A673 (cell line): ENCODE measurements at regions not wholly inside any gene's neighbourhood (a gene's known extent, or its start where the extent isn't known, plus 50 kb on each side); places are given as distances from the start of the nearest gene placed in this dataset.

ENCODE experiments used
- BruUV-seq: library from RNA; stranded (reverse); fragments of 400-500 nt; replicated peaks from 2 replicates; lab custom pipeline; 2021; lab: Mats Ljungman, UMichigan
- CTCF ChIA-PET: fragments of 300-600 bp; sonication (Branson Sonifier 250); formaldehyde crosslinking; loops from one replicate; lab custom pipeline; 2022; ENCODE audit warnings: antibody characterized with exemption; lab: Charles Lee
- POLR2A ChIA-PET: fragments of 300-600 bp; sonication (Branson Sonifier 250); formaldehyde crosslinking; loops from one replicate; lab custom pipeline; 2022; ENCODE audit warnings: antibody characterized with exemption; ENCODE audit not compliant: low non-redundant PET; lab: Charles Lee
- DNase-seq: peaks from one replicate; pipeline ENCODE4 v3.0.0-alpha.2; 2015; ENCODE audit warnings: low spot score
- H3K27ac ChIP-seq: fragments of 200-600 bp; sonication (generic); 2 replicates; pipeline ENCODE4 v1.5.1; 2016; ENCODE audit warnings: mixed run types, low read depth, mild to moderate bottlenecking, mixed read lengths, antibody characterized with exemption, low read length; ENCODE audit not compliant: poor library complexity, severe bottlenecking
- H3K27me3 ChIP-seq: fragments of 200-600 bp; sonication (generic); replicated peaks from 2 replicates; pipeline ENCODE4 v1.6.1; 2017; ENCODE audit warnings: mixed run types, low read depth, mild to moderate bottlenecking, mixed read lengths, antibody characterized with exemption, low read length; ENCODE audit not compliant: insufficient read depth, poor library complexity
- H3K36me3 ChIP-seq: fragments of 200-600 bp; sonication (generic); 2 replicates; pipeline ENCODE4 v1.6.1; 2016; ENCODE audit warnings: mixed run types, mild to moderate bottlenecking, mixed read lengths, antibody characterized with exemption, low read length; ENCODE audit not compliant: insufficient read depth, poor library complexity, severe bottlenecking
- H3K4me1 ChIP-seq: fragments of 200-600 bp; sonication (generic); 2 replicates; pipeline ENCODE4 v1.6.1; 2017; ENCODE audit warnings: mixed run types, mild to moderate bottlenecking, mixed read lengths, antibody characterized with exemption, low read length; ENCODE audit not compliant: insufficient read depth, poor library complexity, severe bottlenecking
- H3K4me3 ChIP-seq: fragments of 200-600 bp; sonication (generic); 2 replicates; pipeline ENCODE4 v1.5.1; 2016; ENCODE audit warnings: low read depth, mixed run types, mild to moderate bottlenecking, mixed read lengths, low read length; ENCODE audit not compliant: poor library complexity, severe bottlenecking
- H3K9me3 ChIP-seq: fragments of 200-600 bp; sonication (generic); 2 replicates; pipeline ENCODE4 v1.6.1; 2016; ENCODE audit warnings: mixed run types, low read depth, mild to moderate bottlenecking, mixed read lengths, antibody characterized with exemption, low read length; ENCODE audit not compliant: poor library complexity, severe bottlenecking
- EZH2 ChIP-seq: fragments of 200-600 bp; sonication (generic); IDR thresholded peaks from 2 replicates; pipeline ENCODE4 v1.6.1; 2017; ENCODE audit warnings: borderline replicate concordance, low read depth, mild to moderate bottlenecking, mixed read lengths, antibody characterized with exemption, low read length; ENCODE audit not compliant: poor library complexity, severe bottlenecking
- intact Hi-C: fragments of 100-400 bp; cut with micrococcal nuclease; formaldehyde crosslinking; loops from one replicate; pipeline ENCODE4 v1.10.0; 2022; ENCODE audit not compliant: unreplicated experiment
- TF ChIP-seq, protein P1 (sequence below): fragments of 300-800, 200-600 bp; sonication (generic); conservative IDR thresholded peaks from 2 replicates; pipeline ENCODE4 v1.5.1; 2017; ENCODE audit warnings: low read depth, mild to moderate bottlenecking, antibody characterized with exemption, low read length, moderate library complexity, mixed read lengths

DNA sequence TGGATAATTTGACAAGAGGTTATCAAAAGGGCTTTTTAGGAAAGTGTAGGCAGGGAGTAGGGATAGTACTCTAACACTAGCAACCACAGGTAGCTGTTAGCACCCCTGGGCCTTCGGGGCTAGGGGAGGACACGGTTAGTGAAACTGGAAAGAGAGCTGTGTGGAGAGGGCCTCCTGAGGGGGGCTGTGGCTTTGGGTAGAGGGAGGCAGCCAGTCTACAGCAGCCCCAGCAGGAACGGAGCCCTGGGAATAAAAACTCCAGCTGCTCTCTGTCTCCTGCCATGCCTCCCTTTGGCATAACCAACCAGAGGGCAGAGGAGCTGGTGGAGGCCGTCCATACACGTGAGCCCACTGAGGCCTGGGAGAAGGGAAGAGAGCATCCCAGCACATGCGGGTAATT is 223.2 kb downstream of the FOXD2 start:
- H3K4me3 ChIP-seq: no peak overlapping the region
- intact Hi-C loops: no loop called here
- no peak overlapping the region for H3K27ac ChIP-seq
- no peaks in the 10 kb centered on the region for H3K36me3 ChIP-seq
- ChIA-PET CTCF (no interaction called here), POLR2A (no interaction called here)
- peaks cover 3% of the 10 kb centered on the region for H3K27me3 ChIP-seq
- no TSS peak for BruUV-seq
- no peak for DNase-seq
- no peaks in the 10 kb centered on the region for H3K4me1 ChIP-seq
- TF ChIP-seq EZH2: no peak
- TF ChIP-seq, protein P1, sequence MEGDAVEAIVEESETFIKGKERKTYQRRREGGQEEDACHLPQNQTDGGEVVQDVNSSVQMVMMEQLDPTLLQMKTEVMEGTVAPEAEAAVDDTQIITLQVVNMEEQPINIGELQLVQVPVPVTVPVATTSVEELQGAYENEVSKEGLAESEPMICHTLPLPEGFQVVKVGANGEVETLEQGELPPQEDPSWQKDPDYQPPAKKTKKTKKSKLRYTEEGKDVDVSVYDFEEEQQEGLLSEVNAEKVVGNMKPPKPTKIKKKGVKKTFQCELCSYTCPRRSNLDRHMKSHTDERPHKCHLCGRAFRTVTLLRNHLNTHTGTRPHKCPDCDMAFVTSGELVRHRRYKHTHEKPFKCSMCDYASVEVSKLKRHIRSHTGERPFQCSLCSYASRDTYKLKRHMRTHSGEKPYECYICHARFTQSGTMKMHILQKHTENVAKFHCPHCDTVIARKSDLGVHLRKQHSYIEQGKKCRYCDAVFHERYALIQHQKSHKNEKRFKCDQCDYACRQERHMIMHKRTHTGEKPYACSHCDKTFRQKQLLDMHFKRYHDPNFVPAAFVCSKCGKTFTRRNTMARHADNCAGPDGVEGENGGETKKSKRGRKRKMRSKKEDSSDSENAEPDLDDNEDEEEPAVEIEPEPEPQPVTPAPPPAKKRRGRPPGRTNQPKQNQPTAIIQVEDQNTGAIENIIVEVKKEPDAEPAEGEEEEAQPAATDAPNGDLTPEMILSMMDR: no peak
- H3K9me3 ChIP-seq: no peaks in the 10 kb centered on the region

DNA sequence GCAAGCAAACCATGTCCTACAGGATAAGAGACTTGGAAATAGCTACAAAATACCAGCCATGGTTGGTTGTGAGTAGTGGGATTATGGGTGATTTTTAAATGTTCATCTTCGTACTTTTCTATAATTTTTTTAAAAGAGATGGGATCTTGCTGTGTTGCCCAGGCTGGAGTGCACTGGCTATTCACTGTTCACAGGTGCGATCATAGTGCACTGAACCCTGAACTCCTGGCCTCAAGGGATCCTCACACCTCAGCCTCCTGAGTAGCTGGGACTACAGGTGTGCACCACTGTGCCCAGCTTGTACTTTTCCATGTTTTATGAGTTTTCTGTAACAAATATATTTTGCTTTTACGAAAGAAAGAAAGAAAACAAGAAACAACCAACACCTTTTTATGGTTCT is 224.2 kb downstream of the FOXD2 start:
- Histone ChIP-seq H3K9me3 (no peaks in the 10 kb centered on the region), H3K27me3 (no peaks in the 10 kb centered on the region), H3K4me3 (no peak overlapping the region), H3K27ac (no peak overlapping the region), H3K4me1 (no peaks in the 10 kb centered on the region), H3K36me3 (no peaks in the 10 kb centered on the region)
- ChIA-PET CTCF (no interaction called here), POLR2A (no interaction called here)
- intact Hi-C loops: no loop called here
- TF ChIP-seq EZH2: no peak
- TF ChIP-seq, protein P1: no peak
- DNase-seq: no peak
- no TSS peak for BruUV-seq

DNA sequence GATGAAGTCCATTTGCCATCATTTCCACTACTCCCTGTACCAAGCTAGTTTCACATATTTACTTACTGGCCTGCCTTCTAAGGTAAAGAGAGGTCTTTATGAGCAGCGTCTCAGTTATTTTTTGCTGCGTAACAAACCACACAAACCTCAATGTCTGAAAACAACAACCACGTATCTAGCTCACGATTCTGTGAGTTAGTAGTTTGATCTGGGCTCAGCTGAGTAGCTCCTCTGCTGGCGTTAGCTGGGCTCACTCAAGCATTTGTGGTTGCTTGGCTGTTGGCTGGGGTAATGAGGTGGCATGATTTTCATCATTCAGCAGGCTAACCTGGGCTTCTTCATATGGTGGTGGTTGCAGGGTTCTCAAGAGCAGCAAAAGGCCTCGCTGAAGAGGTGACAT is 225.4 kb downstream of the FOXD2 start:
- ChIA-PET CTCF (no interaction called here), POLR2A (no interaction called here)
- H3K4me1 ChIP-seq: no peaks in the 10 kb centered on the region
- no peaks in the 10 kb centered on the region for H3K27me3 ChIP-seq
- no TSS peak for BruUV-seq
- DNase-seq: no peak
- no peaks in the 10 kb centered on the region for H3K9me3 ChIP-seq
- no peak overlapping the region for H3K27ac ChIP-seq
- intact Hi-C loops: no loop called here
- H3K4me3 ChIP-seq: no peak overlapping the region
- TF ChIP-seq, protein P1: no peak
- TF ChIP-seq EZH2: no peak
- H3K36me3 ChIP-seq: no peaks in the 10 kb centered on the region
